ENCODE measurements at regions not wholly inside any gene's neighbourhood (a gene's known extent, or its start where the extent isn't known, plus 50 kb on each side); places are given as distances from the start of the nearest gene placed in this dataset.

- no peaks in the 10 kb centered on the region for H3K9me3 ChIP-seq (ENCODE audit: control insufficient read depth, insufficient read depth, low read depth, low read length)
- ATAC-seq (no peak), DNase-seq (ENCODE audit: low read depth, low spot score) (no peak)
- no peak for TF ChIP-seq CTCF (IDR thresholded peaks at IDR 0.05)
- no TSS peak for BruUV-seq (replicated peaks)
- no peak overlapping the region for H3K27ac ChIP-seq (ENCODE audit: low read length)
- intact Hi-C loops (cut with micrococcal nuclease; ENCODE audit: unreplicated experiment), result no loop called here
- POLR2A ChIA-PET, result no interaction called here
- no peak overlapping the region for H3K4me3 ChIP-seq (ENCODE audit: low read depth in 2 of 2, low read length in 2 of 2)
- CTCF ChIA-PET, result no interaction called here
- no peaks in the 10 kb centered on the region for H3K4me1 ChIP-seq (ENCODE audit: control insufficient read depth, insufficient read depth, low read length)
- no peaks in the 10 kb centered on the region for H3K27me3 ChIP-seq (ENCODE audit: control insufficient read depth, insufficient read depth, low read length)
- no peaks in the 10 kb centered on the region for H3K36me3 ChIP-seq (ENCODE audit: control insufficient read depth, insufficient read depth, low read length)
- in situ Hi-C loops (cut with HindIII; ENCODE audit: low pct_unique_long_range_greater_than_20kb, low sequenced_read_pairs), result no loop called here
Measured at GRCh38 chr9:2480255-2480837, 141.2 kb upstream of the VLDLR start.

GRCh38 chr9:2481216-2481615 is 140.4 kb upstream of the VLDLR start:
- in situ Hi-C loops (cut with HindIII; ENCODE audit: low pct_unique_long_range_greater_than_20kb, low sequenced_read_pairs) (no loop called here), intact Hi-C loops (cut with micrococcal nuclease; ENCODE audit: unreplicated experiment) (no loop called here)
- Histone ChIP-seq H3K9me3 (ENCODE audit: control insufficient read depth, insufficient read depth, low read depth, low read length) (no peaks in the 10 kb centered on the region), H3K4me1 (ENCODE audit: control insufficient read depth, insufficient read depth, low read length) (no peaks in the 10 kb centered on the region), H3K27me3 (ENCODE audit: control insufficient read depth, insufficient read depth, low read length) (no peaks in the 10 kb centered on the region), H3K4me3 (ENCODE audit: low read depth in 2 of 2, low read length in 2 of 2) (no peak overlapping the region), H3K36me3 (ENCODE audit: control insufficient read depth, insufficient read depth, low read length) (no peaks in the 10 kb centered on the region), H3K27ac (ENCODE audit: low read length) (no peak overlapping the region)
- no TSS peak for BruUV-seq (replicated peaks)
- CTCF ChIA-PET, result no interaction called here
- ATAC-seq (no peak), DNase-seq (ENCODE audit: low read depth, low spot score) (no peak)
- TF ChIP-seq SIN3A (IDR thresholded peaks at IDR 0.05; ENCODE audit: borderline replicate concordance, insufficient read depth, low read depth, low read length), result no peak
- TF ChIP-seq TCF7L2 (IDR thresholded peaks at IDR 0.05; ENCODE audit: low read depth, low read length), result no peak
- TF ChIP-seq REST (IDR thresholded peaks at IDR 0.05; ENCODE audit: insufficient read depth in 1 of 2, low read depth in 2 of 2, low read length in 1 of 2), result no peak
- TF ChIP-seq CTCF (IDR thresholded peaks at IDR 0.05), result no peak
- TF ChIP-seq POLR2AphosphoS5 (IDR thresholded peaks at IDR 0.05; ENCODE audit: low read depth, low read length), result no peak
- POLR2A ChIA-PET, result no interaction called here

GRCh38 chr9:2486988-2487387 is 134.6 kb upstream of the VLDLR start:
- TF ChIP-seq TCF7L2 (IDR thresholded peaks at IDR 0.05; ENCODE audit: low read depth, low read length) (no peak), REST (IDR thresholded peaks at IDR 0.05; ENCODE audit: insufficient read depth in 1 of 2, low read depth in 2 of 2, low read length in 1 of 2) (no peak), POLR2AphosphoS5 (IDR thresholded peaks at IDR 0.05; ENCODE audit: low read depth, low read length) (no peak), CTCF (IDR thresholded peaks at IDR 0.05) (no peak), SIN3A (IDR thresholded peaks at IDR 0.05; ENCODE audit: borderline replicate concordance, insufficient read depth, low read depth, low read length) (no peak)
- no peaks in the 10 kb centered on the region for H3K4me1 ChIP-seq (ENCODE audit: control insufficient read depth, insufficient read depth, low read length)
- in situ Hi-C loops (cut with HindIII; ENCODE audit: low pct_unique_long_range_greater_than_20kb, low sequenced_read_pairs), result no loop called here
- DNase-seq (ENCODE audit: low read depth, low spot score), result no peak
- no peak overlapping the region for H3K4me3 ChIP-seq (ENCODE audit: low read depth in 2 of 2, low read length in 2 of 2)
- H3K36me3 ChIP-seq (ENCODE audit: control insufficient read depth, insufficient read depth, low read length), result no peaks in the 10 kb centered on the region
- no peaks in the 10 kb centered on the region for H3K27me3 ChIP-seq (ENCODE audit: control insufficient read depth, insufficient read depth, low read length)
- H3K27ac ChIP-seq (ENCODE audit: low read length), result no peak overlapping the region
- POLR2A ChIA-PET, result no interaction called here
- CTCF ChIA-PET, result no interaction called here
- intact Hi-C loops (cut with micrococcal nuclease; ENCODE audit: unreplicated experiment), result no loop called here
- H3K9me3 ChIP-seq (ENCODE audit: control insufficient read depth, insufficient read depth, low read depth, low read length), result no peaks in the 10 kb centered on the region
- no peak for ATAC-seq
- no TSS peak for BruUV-seq (replicated peaks)

Data from Panc1 (cell line).